Stimulated activated CD8-positive, alpha-beta memory T cell treated with anti-CD3 and anti-CD28 coated beads, Interleukin-7, amount 100 ng/mL, for 1 hour (primary cell): ENCODE measurements at regions not wholly inside any gene's neighbourhood (a gene's known extent, or its start where the extent isn't known, plus 50 kb on each side); places are given as distances from the start of the nearest gene placed in this dataset.
"Not testable (repeated sequence)": the region's sequence is repeated elsewhere in the genome, so short reads cannot be mapped to it uniquely, and the experiment has no call there.

Experiments used
- DNase-seq, 2 donors: peaks; one replicate each; pipeline ENCODE4 v3.0.0-alpha.2; 2020; ENCODE audit warnings: low read depth in 2 of 2

- DNase-seq: no peak
Measured at GRCh38 chr4:128566693-128567092, 242.8 kb upstream of the JADE1 start.

DNA sequence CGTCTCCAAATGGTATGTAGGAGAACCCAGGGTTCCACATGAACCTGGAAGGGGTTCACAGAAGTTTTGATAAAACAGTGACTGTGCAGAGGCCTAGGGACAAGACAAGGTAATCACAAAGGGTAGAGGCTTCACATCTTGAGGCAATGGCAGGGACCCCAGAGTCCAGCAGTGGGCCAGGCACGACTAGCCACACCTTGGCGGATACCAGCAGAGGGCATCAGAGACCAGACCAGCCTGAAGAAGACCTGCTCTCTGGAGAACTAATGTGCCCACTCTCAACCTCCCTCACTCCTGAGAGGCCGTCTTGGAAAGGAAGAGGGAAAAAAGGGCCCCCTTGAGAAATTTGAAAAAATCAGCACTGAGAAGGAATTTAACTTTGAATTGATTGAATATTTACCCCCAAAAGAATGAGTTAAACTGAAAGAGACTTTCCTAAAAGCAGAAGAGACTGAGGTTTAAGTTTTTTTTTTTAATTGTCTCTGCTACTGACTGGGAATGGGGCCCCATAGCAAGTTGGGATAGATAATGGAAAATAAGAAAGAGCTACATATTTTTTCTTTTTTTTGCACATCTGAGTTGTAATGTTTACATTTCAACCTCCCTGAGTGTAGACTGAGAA lies 243.8 kb upstream of the JADE1 start:
- no peak for DNase-seq

DNA sequence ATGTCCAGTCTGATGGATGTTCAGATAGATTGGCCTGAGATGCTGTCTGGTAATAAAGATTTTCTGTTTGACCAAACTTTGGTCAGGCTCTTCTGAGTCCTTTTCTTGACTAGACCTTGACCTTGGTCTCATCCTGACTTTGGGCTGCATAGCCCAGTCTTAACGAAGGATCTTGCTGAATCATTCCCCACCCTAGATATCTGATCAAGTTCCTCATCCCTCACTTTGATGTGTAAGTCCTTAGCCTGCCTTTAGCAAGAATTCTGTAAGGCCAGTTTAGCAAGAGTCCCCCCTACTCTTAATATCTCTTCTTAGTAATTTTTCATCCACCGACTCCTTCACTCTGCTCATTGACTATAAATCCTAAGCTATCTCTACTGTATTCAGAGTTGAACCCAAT lies 244.4 kb upstream of the JADE1 start:
- DNase-seq: no peak

- DNase-seq: no peak
Measured at GRCh38 chr4:128564081-128564630, 245.3 kb upstream of the JADE1 start.

DNA sequence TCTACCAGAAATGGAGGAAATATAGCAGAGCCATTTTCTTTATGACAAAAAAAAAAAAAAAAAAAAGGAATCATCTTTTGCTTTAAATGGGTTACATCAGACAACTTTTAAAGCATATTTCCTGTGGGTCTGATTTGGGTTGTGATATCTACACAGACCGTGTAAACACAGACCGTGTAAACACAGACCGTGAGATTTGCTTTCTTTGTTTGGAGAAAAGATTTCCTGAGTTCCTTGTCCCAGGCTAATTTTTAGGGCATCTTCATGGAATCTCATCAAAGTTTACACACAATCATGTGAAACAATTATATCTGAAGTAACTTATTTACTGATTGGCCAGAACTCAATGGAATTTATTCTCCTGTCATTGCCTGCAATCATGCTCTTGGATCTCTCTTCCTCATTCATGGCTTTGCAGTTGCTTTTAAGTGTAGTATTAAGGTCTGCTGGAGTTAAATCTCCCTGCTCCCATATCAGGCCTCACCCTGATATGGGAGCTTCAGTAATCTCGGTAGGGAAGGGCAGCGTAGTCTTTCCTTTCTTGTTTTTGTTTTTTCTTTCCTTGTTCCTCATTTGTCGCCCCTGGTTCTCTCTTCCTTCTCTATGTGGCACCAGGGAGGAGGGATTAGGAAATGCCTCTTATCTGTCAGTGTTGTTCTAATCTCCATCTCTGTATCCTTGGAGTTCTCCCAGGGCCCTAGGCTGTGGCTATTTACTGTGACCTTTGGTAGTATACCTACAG lies 248.6 kb upstream of the JADE1 start:
- no peak for DNase-seq

DNA sequence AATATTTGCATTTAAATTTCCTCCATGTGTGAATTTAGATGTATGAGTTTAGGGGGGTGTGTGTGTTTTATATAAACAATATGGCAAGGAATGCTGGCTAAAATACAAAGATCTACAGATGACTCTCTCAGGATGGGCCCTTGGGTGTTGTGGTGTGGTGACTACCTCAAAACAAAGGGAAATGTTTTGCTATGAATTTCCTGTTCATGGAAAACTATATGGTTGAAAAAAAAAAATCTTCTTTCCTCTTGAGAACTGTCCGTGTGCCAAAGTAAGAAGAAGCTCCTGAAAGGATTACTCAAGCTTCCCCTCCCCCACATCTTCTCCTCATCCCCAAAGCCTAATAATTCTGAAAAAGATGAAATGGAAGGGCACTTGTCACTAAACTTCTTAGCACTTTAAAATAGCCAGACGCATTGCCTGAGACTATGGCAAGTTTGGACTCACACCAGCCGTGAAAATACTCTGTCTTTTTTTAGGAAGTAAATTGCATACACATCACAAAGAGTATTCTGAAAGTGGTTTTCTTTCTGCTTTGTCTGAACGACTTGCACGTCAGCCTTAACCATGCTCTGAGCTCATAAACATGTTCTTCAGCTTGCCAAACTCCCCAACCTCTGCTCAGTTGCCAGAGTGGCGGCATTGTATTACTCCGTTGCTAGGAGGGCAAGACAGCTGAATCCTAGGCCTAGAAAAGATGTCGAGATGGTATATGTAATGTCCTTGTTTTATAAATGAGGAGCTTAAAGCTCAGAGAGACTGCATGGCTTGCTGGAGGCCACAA lies 250.4 kb upstream of the JADE1 start:
- DNase-seq: no peak

- no peak for DNase-seq
Measured at GRCh38 chr4:128556756-128557155, 252.7 kb upstream of the JADE1 start.

DNA sequence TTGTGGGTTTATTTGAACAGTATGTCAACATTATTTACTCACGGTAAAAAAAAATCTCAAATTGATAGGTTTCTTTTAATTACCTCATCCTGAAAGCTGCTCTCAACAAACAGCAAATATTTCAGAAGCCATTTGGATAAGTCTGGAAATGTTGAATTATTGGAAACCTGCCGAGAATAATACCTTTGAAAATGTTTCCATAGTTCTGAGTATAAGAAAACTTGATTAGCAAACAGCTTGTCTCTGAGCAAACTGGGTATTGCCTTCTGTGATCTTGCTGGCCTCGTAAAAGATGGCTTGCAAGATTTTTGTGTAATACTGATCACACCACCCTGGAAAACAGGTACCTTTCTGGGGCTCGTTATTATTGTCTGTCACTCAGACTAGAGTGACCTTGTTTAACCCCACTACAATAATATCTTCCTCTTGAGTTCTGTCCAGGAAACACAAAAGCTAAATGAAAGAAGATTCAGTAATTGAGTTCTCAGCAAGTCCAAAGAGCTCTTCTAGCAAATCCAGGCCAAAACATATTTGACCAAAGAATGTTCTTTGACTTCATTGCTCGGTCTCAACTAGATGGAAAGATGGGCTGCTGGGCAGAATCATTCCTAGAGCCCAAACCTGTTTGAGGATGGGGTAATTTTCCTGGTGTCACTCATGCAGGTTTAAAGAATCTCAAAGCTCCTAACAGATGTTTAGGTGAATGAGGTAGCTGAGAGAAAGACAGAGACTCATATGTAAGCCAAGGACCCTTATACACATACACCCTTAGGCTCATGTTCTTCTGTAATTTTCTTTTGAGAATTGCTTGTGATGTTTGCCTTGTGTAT lies 255.6 kb upstream of the JADE1 start:
- no peak for DNase-seq

DNA sequence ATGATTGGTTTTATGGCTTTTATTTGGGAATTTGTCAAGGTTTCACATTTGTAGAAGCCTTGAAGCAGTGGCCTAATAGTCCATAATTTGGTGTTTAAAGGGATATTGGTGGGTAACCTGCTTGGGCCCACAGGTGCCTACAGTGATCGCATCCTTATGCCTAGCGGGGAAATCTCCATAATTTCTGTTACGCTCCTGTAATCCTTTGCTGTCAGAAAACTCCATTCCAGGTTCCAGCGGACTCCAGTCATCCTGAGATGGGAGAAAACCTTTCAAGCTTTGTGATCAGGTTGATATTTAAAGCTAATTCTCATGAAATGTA lies 257.0 kb upstream of the JADE1 start:
- DNase-seq: no peak

GRCh38 chr4:128551280-128551679 lies 258.2 kb upstream of the JADE1 start:
- DNase-seq: no peak

- no peak for DNase-seq
Measured at GRCh38 chr4:128550060-128550459, 259.4 kb upstream of the JADE1 start.

DNA sequence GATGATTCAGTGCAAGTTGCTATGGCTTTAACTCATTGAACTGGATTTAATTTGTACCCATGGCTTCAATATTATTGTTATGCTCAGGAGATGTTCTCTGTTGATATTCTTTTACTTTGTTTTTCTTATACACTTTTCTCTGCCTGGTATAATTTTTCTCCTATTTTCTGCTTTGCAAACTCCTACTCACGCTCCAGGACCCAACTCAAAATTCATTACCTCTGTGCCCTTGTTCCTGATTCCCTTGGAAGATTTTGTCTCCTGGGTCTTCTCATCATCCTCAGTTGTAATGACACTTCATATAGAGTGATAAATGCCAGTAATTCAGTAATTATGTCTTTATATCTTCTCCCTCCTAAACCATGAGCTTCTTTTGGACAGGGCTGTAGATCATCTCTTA lies 259.9 kb upstream of the JADE1 start:
- no peak for DNase-seq

DNA sequence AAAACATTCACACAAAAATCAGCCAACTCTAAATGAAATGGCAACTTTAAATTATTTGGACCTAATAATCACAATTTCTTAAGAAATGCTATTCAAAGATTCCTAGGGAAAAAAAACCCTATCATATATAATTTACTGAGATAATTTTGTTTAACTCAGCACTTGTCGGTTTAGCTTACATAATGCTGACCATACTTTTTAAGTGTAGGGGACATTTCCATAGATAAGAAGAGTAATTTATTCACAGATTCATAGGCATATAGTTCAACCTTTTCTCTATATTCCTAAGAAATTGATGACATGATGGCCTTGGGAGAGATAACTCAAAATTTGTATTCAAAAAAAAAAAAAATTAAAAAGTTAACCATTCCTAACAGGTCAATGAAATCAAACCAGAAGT lies 260.8 kb upstream of the PGRMC2 start:
- no peak for DNase-seq

- DNase-seq: no peak
Measured at GRCh38 chr4:128544272-128544671, 256.7 kb upstream of the PGRMC2 start.

- DNase-seq: no peak
Measured at GRCh38 chr4:128543696-128544095, 256.1 kb upstream of the PGRMC2 start.

DNA sequence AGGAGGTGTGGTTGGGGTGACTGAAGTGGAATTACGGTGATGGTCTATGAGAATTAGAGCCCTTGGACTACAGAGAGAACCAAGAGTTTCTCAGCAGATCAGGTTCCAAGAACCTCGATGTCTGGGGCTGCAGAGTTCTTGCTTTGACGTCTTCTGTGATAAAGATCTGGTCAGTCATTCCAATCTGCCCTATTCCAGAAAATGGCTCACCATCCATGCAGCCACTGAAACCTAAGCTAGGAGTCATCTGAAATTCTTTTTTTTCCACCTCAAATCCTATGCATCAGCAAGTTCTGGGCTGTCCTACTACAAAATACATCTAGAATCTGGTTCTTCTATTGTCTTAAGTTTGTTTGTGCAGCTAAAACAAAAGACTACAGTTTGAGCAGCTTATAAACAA lies 254.4 kb upstream of the PGRMC2 start:
- DNase-seq: no peak

- DNase-seq: no peak
Measured at GRCh38 chr4:128540122-128540521, 252.5 kb upstream of the PGRMC2 start.

DNA sequence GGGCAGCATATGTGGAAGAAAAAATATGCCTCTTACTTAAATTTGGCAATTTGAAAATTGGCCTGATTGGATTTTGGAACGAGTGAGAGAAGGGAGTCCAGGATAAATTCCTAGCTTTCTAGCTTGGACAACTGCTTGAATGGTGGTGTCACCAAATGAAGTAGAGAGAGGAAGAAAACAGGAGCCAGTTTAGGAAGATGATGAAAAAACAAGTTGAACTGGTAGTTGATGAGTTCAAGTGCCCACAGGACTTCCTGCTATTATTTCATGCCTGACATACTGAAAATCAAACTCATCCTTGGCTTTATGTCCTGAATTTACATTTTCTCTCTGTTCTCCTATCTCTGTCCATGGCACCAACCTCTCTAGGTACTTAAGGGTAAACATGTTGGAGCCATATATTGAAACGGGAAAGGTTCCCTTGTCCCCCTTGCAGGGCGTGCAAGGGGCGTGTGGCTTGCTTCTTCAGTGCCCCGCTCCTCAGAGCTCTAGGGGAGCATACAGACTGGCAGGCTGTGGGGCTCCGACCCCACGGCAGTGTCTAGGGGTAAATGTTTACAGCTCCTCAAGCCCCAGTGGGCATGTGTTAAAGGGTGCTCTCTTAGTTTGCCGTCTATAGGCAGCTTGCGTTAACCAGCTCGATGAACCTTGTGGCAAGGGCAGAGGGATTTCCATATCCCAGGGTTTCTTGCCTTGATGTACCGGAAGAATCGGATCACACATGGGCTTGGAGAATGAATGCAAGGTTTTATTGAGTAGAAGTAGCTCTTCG lies 250.7 kb upstream of the PGRMC2 start:
- DNase-seq: no peak

DNA sequence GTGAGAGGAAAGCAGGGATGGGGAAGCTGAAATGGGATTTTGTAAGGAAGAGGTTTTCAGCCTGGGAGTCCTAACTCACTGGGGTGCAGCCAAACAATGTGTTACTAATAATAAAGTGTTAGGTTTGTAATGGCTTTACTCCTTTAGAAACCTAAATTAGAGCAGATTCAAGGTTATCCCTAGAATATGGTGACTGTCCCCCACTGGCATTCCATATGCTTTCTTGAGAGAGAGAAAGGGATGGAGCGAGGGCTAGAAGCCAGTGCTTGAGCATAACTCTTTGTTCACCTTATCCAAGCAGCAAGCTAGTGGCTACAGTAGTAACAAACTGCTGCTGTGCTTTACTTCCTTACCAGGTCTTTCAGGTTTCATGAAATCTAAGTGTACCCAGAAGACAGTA lies 249.1 kb upstream of the PGRMC2 start:
- DNase-seq: no peak

GRCh38 chr4:128535510-128535909 lies 247.9 kb upstream of the PGRMC2 start:
- not testable (repeated sequence) for DNase-seq
